ENCODE measurements at regions not wholly inside any gene's neighbourhood (a gene's known extent, or its start where the extent isn't known, plus 50 kb on each side); places are given as distances from the start of the nearest gene placed in this dataset.
A peak's percentile ranks its signal among the peaks of the same experiment; 100 is the strongest.

- Histone ChIP-seq H3K9me3 (no peaks in the 10 kb centered on the region), H3K4me1 (peaks cover 0 to 7% (median 2%) of the 10 kb centered on the region in 4 donors), H3K36me3 (no peaks in the 10 kb centered on the region), H3K4me3 (no peak overlapping the region), H3K27me3 (no peaks in the 10 kb centered on the region), H3K27ac (replicated peaks in 1 of 4) (no peak overlapping the region)
- WGBS = 20% methylated on average over 9 of the region's 9 CpGs
- DNase-seq (ENCODE audit: extremely low spot score) = peak; percentile 91
- intact Hi-C loops (cut with DNase I) = no loop called here
- no peak for TF ChIP-seq POLR2AphosphoS5 (IDR thresholded peaks at IDR 0.05)
- TF ChIP-seq POLR2A (IDR thresholded peaks at IDR 0.05; ENCODE audit: low read depth) = no peak
- TF ChIP-seq EP300 (IDR thresholded peaks at IDR 0.05) = no peak
- TF ChIP-seq CTCF (IDR thresholded peaks at IDR 0.05) = no peak
Measured at GRCh38 chr11:131253656-131254151, 116.7 kb upstream of the NTM start.

DNA sequence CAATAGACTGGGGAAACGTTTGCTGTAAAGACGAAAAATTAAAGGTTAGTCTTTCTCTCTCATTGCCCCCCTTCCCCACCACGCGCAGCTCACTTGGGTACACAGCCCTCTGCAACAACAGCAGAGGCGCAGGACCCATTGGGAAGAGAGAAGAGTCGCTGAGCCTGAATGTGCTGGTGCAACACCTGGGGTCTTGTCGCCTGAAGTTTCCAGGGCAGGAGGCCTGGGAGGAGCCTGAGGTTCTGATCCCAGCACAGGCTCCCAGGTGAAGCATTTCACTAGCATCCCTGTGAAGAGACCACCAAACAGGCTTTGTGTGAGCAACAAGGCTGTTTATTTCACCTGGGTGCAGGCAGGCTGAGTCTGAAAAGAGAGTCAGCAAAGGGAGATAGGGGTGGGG lies 116.2 kb upstream of the NTM start:
- Histone ChIP-seq H3K4me3 (no peak overlapping the region), H3K27ac (replicated peaks in 1 of 4) (no peak overlapping the region), H3K36me3 (no peaks in the 10 kb centered on the region), H3K9me3 (no peaks in the 10 kb centered on the region), H3K27me3 (no peaks in the 10 kb centered on the region), H3K4me1 (peaks cover 0 to 7% (median 2%) of the 10 kb centered on the region in 4 donors)
- 59% methylated on average over 7 of the region's 7 CpGs for WGBS
- DNase-seq (ENCODE audit: extremely low spot score) = peak; percentile 91
- no peak for TF ChIP-seq POLR2AphosphoS5 (IDR thresholded peaks at IDR 0.05)
- TF ChIP-seq POLR2A (IDR thresholded peaks at IDR 0.05; ENCODE audit: low read depth) = no peak
- no peak for TF ChIP-seq CTCF (IDR thresholded peaks at IDR 0.05)
- TF ChIP-seq EP300 (IDR thresholded peaks at IDR 0.05) = no peak
- intact Hi-C loops (cut with DNase I) = no loop called here

DNA sequence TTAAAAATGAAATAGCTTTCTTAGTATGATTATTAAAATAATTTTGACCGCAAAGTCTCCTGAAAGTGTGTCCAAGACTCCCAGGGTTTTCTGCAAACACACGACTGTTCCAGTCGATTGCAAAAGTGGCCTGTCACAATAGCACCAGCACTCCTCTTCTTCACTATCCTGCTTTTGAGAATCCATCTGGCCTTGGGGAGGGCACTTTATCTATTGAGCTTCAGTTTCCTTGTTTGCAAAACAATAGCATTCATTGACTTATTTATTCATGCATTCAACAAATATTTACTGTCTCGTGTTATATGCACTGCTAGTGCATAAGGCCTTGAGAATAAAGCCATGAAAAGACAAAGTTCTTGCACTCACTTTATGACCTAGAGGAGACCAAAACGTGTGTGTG lies 96.2 kb upstream of the NTM start:
- Histone ChIP-seq H3K9me3 (peaks cover 0 to 26% (median 6%) of the 10 kb centered on the region in 4 donors), H3K27me3 (peaks cover 0 to 5% (median 0%) of the 10 kb centered on the region in 4 donors), H3K27ac (replicated peaks in 1 of 4) (no peak overlapping the region), H3K36me3 (no peaks in the 10 kb centered on the region), H3K4me1 (no peaks in the 10 kb centered on the region), H3K4me3 (no peak overlapping the region)
- TF ChIP-seq EP300 (IDR thresholded peaks at IDR 0.05) (no peak), CTCF (IDR thresholded peaks at IDR 0.05) (no peak), POLR2AphosphoS5 (IDR thresholded peaks at IDR 0.05) (no peak), POLR2A (IDR thresholded peaks at IDR 0.05; ENCODE audit: low read depth) (no peak)
- 71% methylated on average over 5 of the region's 5 CpGs for WGBS
- intact Hi-C loops (cut with DNase I) = no loop called here
- DNase-seq (ENCODE audit: extremely low spot score) = no peak

DNA sequence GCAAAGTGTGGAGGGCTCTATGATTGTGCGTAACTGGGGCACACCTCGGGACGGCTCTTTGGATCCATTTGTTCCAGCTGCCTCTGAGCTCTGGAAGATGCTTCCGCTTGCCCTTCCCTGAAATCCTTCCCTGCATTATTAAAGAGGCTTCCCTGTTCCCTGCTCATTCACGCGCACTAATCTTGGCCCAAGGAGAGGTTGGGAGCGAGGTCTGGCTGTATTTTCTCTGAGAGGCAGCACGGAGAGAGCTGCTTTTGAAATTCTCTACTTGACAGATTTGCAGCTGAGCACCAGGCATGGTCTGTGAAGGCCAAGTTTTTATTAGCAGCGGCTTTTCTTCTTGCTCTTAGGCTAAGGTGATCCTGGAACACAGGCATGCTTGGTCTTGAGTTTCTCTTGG lies 94.8 kb upstream of the NTM start:
- no peak for DNase-seq (ENCODE audit: extremely low spot score)
- no peaks in the 10 kb centered on the region for H3K4me1 ChIP-seq
- peaks cover 0 to 16% (median 5%) of the 10 kb centered on the region in 4 donors for H3K9me3 ChIP-seq
- H3K36me3 ChIP-seq = no peaks in the 10 kb centered on the region
- peaks cover 0 to 5% (median 0%) of the 10 kb centered on the region in 4 donors for H3K27me3 ChIP-seq
- intact Hi-C loops (cut with DNase I) = no loop called here
- no peak overlapping the region for H3K27ac ChIP-seq (replicated peaks in 1 of 4)
- WGBS = 71% methylated on average over 9 of the region's 9 CpGs
- TF ChIP-seq EP300 (IDR thresholded peaks at IDR 0.05) = no peak
- no peak for TF ChIP-seq CTCF (IDR thresholded peaks at IDR 0.05)
- TF ChIP-seq POLR2A (IDR thresholded peaks at IDR 0.05; ENCODE audit: low read depth) = no peak
- TF ChIP-seq POLR2AphosphoS5 (IDR thresholded peaks at IDR 0.05) = no peak
- H3K4me3 ChIP-seq = no peak overlapping the region

DNA sequence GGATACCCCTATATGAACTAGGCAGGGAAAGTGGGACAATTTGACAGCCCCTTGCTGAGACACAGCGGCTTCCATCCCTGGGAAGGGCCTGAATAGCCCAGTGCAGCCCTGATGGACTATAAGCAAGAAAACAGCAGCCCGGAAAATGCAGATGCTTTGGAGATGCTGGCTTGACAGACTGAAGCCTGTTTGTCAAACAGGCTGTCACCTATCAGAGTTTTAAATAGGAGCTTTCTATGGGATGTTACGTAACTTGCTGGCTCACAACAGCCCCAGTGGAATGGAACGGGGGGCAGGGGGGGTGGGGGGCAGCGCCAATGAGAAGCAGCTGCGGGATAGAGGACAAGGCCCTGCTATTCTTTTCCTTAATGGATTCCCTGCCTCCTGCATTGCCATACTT lies 91.9 kb upstream of the NTM start:
- Histone ChIP-seq H3K4me3 (no peak overlapping the region), H3K36me3 (no peaks in the 10 kb centered on the region), H3K4me1 (no peaks in the 10 kb centered on the region), H3K9me3 (no peaks in the 10 kb centered on the region), H3K27ac (replicated peaks in 1 of 4) (no peak overlapping the region), H3K27me3 (no peaks in the 10 kb centered on the region)
- intact Hi-C loops (cut with DNase I) = no loop called here
- TF ChIP-seq POLR2AphosphoS5 (IDR thresholded peaks at IDR 0.05) (no peak), EP300 (IDR thresholded peaks at IDR 0.05) (no peak), POLR2A (IDR thresholded peaks at IDR 0.05; ENCODE audit: low read depth) (no peak), CTCF (IDR thresholded peaks at IDR 0.05) (no peak)
- WGBS = 79% methylated on average over 6 of the region's 6 CpGs
- DNase-seq (ENCODE audit: extremely low spot score) = no peak
